Neural cell (in vitro differentiated cells): ENCODE measurements at regions not wholly inside any gene's neighbourhood (a gene's known extent, or its start where the extent isn't known, plus 50 kb on each side); places are given as distances from the start of the nearest gene placed in this dataset.

Experiments
- CTCF ChIP-seq: fragments of 450-650 bp; IDR thresholded peaks from 2 replicates; pipeline ENCODE4 v1.5.1; 2014; ENCODE audit warnings: antibody characterized with exemption, mild to moderate bottlenecking, moderate library complexity; ENCODE audit not compliant: poor library complexity, severe bottlenecking
- EP300 ChIP-seq: fragments of 450-650 bp; conservative IDR thresholded peaks from 2 replicates; pipeline ENCODE4 v1.6.1; 2014; ENCODE audit warnings: antibody characterized with exemption, mild to moderate bottlenecking, moderate library complexity; ENCODE audit not compliant: poor library complexity, severe bottlenecking
- EZH2 ChIP-seq: fragments of 200-600, 300-800 bp; shearing (Covaris generic), sonication (generic); IDR thresholded peaks from 2 replicates; pipeline ENCODE4 v1.6.1; 2014; ENCODE audit warnings: antibody characterized with exemption, low read length, borderline replicate concordance, mild to moderate bottlenecking; ENCODE audit not compliant: insufficient read depth, poor library complexity, severe bottlenecking
- SMC3 ChIP-seq: fragments of 450-650 bp; conservative IDR thresholded peaks from 2 replicates; pipeline ENCODE4 v1.6.1; 2014; ENCODE audit warnings: antibody characterized with exemption, mild to moderate bottlenecking, moderate library complexity; ENCODE audit not compliant: poor library complexity
- TAF1 ChIP-seq: IDR thresholded peaks from 2 replicates; pipeline ENCODE4 v1.6.1; 2012; ENCODE audit warnings: low read depth

GRCh38 chr11:29100967-29101366, 915.9 kb downstream of the KCNA4 start:
- TF ChIP-seq EP300 (no peak), CTCF (no peak), EZH2 (no peak), TAF1 (no peak), SMC3 (no peak)
